CD4-positive, alpha-beta T cell (primary cell): ENCODE measurements at regions not wholly inside any gene's neighbourhood (a gene's known extent, or its start where the extent isn't known, plus 50 kb on each side); places are given as distances from the start of the nearest gene placed in this dataset.

Source experiments
- ATAC-seq: fragments of 200-7000 bp; cut with Tn5 transposase; one replicate; pipeline ENCODE4 v1.10.0; 2022; ENCODE audit warnings: mild to moderate bottlenecking; ENCODE audit not compliant: poor library complexity
- CTCF ChIA-PET: fragments of 350-600 bp; sonication (Branson Sonifier 250); formaldehyde crosslinking; loops from one replicate; lab custom pipeline; 2021; ENCODE audit warnings: antibody characterized with exemption, inconsistent platforms; lab: Charles Lee
- POLR2A ChIA-PET: fragments of 350-600 bp; sonication (Branson Sonifier 250); formaldehyde crosslinking; loops from one replicate; lab custom pipeline; 2021; ENCODE audit warnings: antibody characterized with exemption, inconsistent platforms; lab: Charles Lee
- DNase-seq, 14 experiments: peaks; one replicate each; pipeline ENCODE4 v3.0.0-alpha.2; 2013 to 2020; ENCODE audit warnings: mixed read lengths in 2 of 14
- H3K27ac ChIP-seq, 2 donors: one replicate each; pipeline versions ENCODE4 v1.5.1 to v1.7.0; 2013; ENCODE audit warnings: low read length in 2 of 2, low read depth in 1 of 2, mild to moderate bottlenecking in 1 of 2
- H3K27me3 ChIP-seq, 2 experiments: 1 replicate in 1 of 2; 2 replicates in 1 of 2; pipeline versions ENCODE4 v1.6.1 to v1.7.0; 2013; ENCODE audit warnings: low read length in 2 of 2, control low read depth in 1 of 2, mild to moderate bottlenecking in 1 of 2, moderate library complexity in 1 of 2; ENCODE audit not compliant: insufficient read depth in 2 of 2, control insufficient read depth in 1 of 2
- H3K36me3 ChIP-seq: one replicate; pipeline ENCODE4 v1.6.1; 2013; ENCODE audit warnings: low read length, control low read depth; ENCODE audit not compliant: insufficient read depth
- H3K4me1 ChIP-seq: one replicate; pipeline ENCODE4 v1.6.1; 2013; ENCODE audit warnings: low read length, control low read depth; ENCODE audit not compliant: insufficient read depth
- H3K4me3 ChIP-seq: one replicate; pipeline ENCODE4 v1.5.1; 2013; ENCODE audit warnings: mild to moderate bottlenecking, low read length, moderate library complexity
- H3K9me3 ChIP-seq, 2 experiments: 1 replicate in 1 of 2; 2 replicates in 1 of 2; pipeline versions ENCODE4 v1.6.1 to v1.7.0; 2013; ENCODE audit warnings: low read length in 2 of 2, mild to moderate bottlenecking in 2 of 2, control low read depth in 1 of 2, moderate library complexity in 1 of 2; ENCODE audit not compliant: control insufficient read depth in 1 of 2, insufficient read depth in 1 of 2
- H3K27ac Mint-ChIP-seq: one replicate; pipeline ENCODE4 v1.8.0; 2020; ENCODE audit warnings: mixed read lengths
- H3K27me3 Mint-ChIP-seq: one replicate; pipeline ENCODE4 v1.8.0; 2021; ENCODE audit warnings: mixed read lengths
- H3K36me3 Mint-ChIP-seq: one replicate; pipeline ENCODE4 v1.8.0; 2021; ENCODE audit warnings: low read depth, mixed read lengths
- H3K4me1 Mint-ChIP-seq: one replicate; pipeline ENCODE4 v1.8.0; 2021; ENCODE audit warnings: low read depth, mixed read lengths
- H3K4me3 Mint-ChIP-seq: one replicate; pipeline ENCODE4 v1.8.0; 2020; ENCODE audit warnings: mild to moderate bottlenecking, mixed read lengths
- H3K9me3 Mint-ChIP-seq: one replicate; pipeline ENCODE4 v1.8.0; 2020; ENCODE audit warnings: mixed read lengths
- CTCF ChIP-seq: fragments of 200-600 bp; IDR thresholded peaks from one replicate; pipeline ENCODE4 v1.8.0; 2022; ENCODE audit warnings: antibody characterized with exemption, mild to moderate bottlenecking
- intact Hi-C, 2 experiments: fragments of 100-400 bp; cut with DNase I in 1 of 2; cut with micrococcal nuclease in 1 of 2; formaldehyde crosslinking; loops; one replicate each; pipeline versions ENCODE4 v1.15.1 to v1.9.0; 2023 to 2025; cut with DNase I, micrococcal nuclease

DNA sequence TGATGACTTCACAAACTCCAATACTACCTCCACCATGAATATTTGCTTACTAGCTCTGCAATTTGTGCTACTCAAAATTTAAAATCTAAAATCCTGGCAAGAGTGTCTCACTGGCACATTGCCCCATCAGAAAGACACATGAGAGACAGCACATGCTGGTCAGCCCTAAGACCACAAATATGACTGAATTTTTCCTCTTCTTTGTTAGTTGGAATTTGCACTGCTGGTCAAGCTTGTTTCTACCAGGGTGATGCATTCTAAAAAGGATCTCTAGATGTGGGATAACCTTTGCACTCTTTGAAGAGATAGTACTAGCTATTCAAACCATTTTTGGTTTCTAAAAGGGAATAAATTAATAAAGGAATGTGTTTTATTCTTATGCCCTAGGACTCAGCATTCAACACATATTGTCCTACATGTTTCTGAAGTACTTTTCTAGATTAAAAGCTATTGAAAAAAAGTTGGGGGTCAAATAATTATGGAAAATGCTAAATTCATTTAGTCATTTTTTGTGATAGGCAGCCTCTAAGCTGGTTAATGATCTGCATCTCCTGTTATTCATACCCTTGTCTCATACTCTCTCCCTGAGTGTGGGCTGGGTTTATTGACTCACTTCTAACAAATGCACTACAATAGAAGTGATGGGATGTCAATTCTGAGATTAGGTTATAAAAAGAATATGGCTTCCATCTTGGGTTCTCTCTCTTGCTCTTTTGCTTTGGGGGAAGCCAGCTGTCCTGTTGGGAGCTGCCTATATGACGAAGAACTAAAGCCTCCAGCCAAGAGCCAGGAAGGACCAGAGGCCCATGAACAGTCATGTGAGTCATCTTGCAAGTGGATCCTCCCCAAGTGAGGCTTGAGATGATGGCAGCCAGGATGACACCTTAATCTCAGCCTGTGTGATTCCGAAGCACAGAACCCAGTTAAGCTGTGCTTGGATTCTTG is 211.5 kb upstream of the CRY1 start:
- Mint-ChIP-seq H3K4me1 (peaks cover 17% of the 10 kb centered on the region), H3K36me3 (no peaks in the 10 kb centered on the region), H3K27me3 (no peaks in the 10 kb centered on the region), H3K9me3 (no peaks in the 10 kb centered on the region), H3K4me3 (no peak overlapping the region), H3K27ac (no peak overlapping the region)
- H3K27ac ChIP-seq, result no peak overlapping the region
- H3K4me3 ChIP-seq, result no peak overlapping the region
- peaks cover 11% of the 10 kb centered on the region for H3K4me1 ChIP-seq
- no peak for TF ChIP-seq CTCF
- ATAC-seq (no peak), DNase-seq (no peak)
- H3K9me3 ChIP-seq, result no peaks in the 10 kb centered on the region
- ChIA-PET POLR2A (interaction anchor here (1.3 kb wide), 1 partner anchor 16 kb away, joined by 3 read pairs; no protein-coding TSS in a partner anchor), CTCF (interaction anchor here (1.1 kb wide), 1 partner anchor 15 kb away, joined by 3 read pairs; no protein-coding TSS in a partner anchor)
- no peaks in the 10 kb centered on the region for H3K27me3 ChIP-seq
- no peaks in the 10 kb centered on the region for H3K36me3 ChIP-seq
- intact Hi-C loops, result no loop called here

DNA sequence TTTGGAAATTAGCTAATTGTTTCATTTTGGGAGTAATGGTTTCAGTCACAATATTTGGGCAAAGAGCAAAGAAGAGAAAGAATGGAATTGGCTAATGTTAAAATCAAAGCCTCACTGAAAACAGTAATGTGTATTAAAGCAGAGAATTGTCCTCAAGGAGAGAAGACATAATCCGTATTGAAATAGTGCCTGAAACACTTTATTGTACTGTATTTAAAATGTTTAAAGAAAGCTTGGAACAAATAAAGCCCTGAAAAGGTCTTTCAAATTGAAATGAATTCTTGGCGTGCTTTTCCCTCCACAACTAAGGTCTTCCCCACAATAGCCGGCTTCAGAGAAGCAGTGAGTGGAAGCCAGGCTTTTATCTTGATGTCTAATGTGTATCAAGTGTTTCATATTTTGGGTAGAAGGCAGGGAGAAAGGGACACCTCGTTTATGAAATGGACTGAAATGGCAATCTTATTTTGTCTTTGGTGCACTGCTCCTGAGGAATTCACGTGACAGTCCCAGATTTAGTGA is 212.9 kb upstream of the CRY1 start:
- no peaks in the 10 kb centered on the region for H3K27me3 ChIP-seq
- POLR2A ChIA-PET, result no interaction called here
- no peaks in the 10 kb centered on the region for H3K36me3 ChIP-seq
- peaks cover 11% of the 10 kb centered on the region for H3K4me1 ChIP-seq
- Mint-ChIP-seq H3K4me3 (no peak overlapping the region), H3K9me3 (no peaks in the 10 kb centered on the region), H3K27me3 (no peaks in the 10 kb centered on the region), H3K36me3 (no peaks in the 10 kb centered on the region), H3K27ac (no peak overlapping the region), H3K4me1 (peaks cover 17% of the 10 kb centered on the region)
- DNase-seq (no peak), ATAC-seq (no peak)
- no peak overlapping the region for H3K27ac ChIP-seq
- H3K4me3 ChIP-seq, result no peak overlapping the region
- no peak for TF ChIP-seq CTCF
- intact Hi-C loops, result no loop called here
- H3K9me3 ChIP-seq, result no peaks in the 10 kb centered on the region
- CTCF ChIA-PET, result no interaction called here

DNA sequence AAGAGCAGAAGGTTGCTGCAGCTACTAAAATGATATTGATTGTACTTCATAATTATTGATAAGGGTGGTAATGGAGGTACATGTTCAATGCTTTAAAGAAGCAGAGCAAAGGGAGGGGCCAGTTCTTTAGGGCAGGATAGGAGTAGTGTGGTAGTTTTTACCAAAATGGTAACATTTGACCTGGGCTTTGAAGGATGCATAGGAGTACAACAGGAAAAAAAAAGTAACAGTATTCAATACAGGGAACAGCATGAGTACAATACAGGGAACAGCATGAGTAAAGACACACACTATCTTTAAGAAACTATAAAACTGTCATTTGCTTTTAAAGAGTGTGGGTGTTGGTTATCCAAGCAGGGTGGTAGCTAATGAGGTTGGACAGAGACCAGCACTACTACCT is 215.0 kb upstream of the CRY1 start:
- CTCF ChIA-PET, result no interaction called here
- DNase-seq (no peak), ATAC-seq (no peak)
- POLR2A ChIA-PET, result interaction anchor here (1.1 to 2.7 kb wide), 3 partner anchors 10 to 64 kb away, joined by 4 to 21 read pairs (median 4); no protein-coding TSS in a partner anchor
- H3K4me3 ChIP-seq, result no peak overlapping the region
- H3K4me3 Mint-ChIP-seq, result no peak overlapping the region
- H3K36me3 ChIP-seq, result no peaks in the 10 kb centered on the region
- TF ChIP-seq CTCF, result no peak
- intact Hi-C loops, result no loop called here
- no peaks in the 10 kb centered on the region for H3K36me3 Mint-ChIP-seq
- no peaks in the 10 kb centered on the region for H3K27me3 ChIP-seq
- H3K9me3 ChIP-seq, result no peaks in the 10 kb centered on the region
- H3K4me1 ChIP-seq, result peaks cover 11% of the 10 kb centered on the region
- H3K27ac ChIP-seq, result no peak overlapping the region
- H3K4me1 Mint-ChIP-seq, result peaks cover 17% of the 10 kb centered on the region
- H3K9me3 Mint-ChIP-seq, result no peaks in the 10 kb centered on the region
- H3K27me3 Mint-ChIP-seq, result no peaks in the 10 kb centered on the region
- H3K27ac Mint-ChIP-seq, result no peak overlapping the region
